Fibroblast of lung (primary cell): ENCODE measurements at regions not wholly inside any gene's neighbourhood (a gene's known extent, or its start where the extent isn't known, plus 50 kb on each side); places are given as distances from the start of the nearest gene placed in this dataset.

Experiments
- DNase-seq, 2 donors: peaks; one replicate each; pipeline versions ENCODE4 v3.0.0 to v3.0.0-alpha.2; 2010; ENCODE audit warnings: low read depth in 2 of 2
- H2AFZ ChIP-seq: 2 replicates; pipeline ENCODE4 v1.5.1; 2012; ENCODE audit warnings: low read length, control low read depth, inconsistent platforms
- H3K27ac ChIP-seq: 2 replicates; pipeline ENCODE4 v1.5.1; 2011; ENCODE audit warnings: low read length, control low read depth; ENCODE audit not compliant: insufficient read depth
- H3K27me3 ChIP-seq: 2 replicates; pipeline ENCODE4 v1.5.1; 2011; ENCODE audit warnings: mild to moderate bottlenecking, low read length; ENCODE audit not compliant: control insufficient read depth, insufficient read depth
- H3K36me3 ChIP-seq: 2 replicates; pipeline ENCODE4 v1.5.1; 2011; ENCODE audit warnings: low read length; ENCODE audit not compliant: control insufficient read depth, insufficient read depth
- H3K4me1 ChIP-seq: 2 replicates; pipeline ENCODE4 v1.5.1; 2011; ENCODE audit warnings: low read length; ENCODE audit not compliant: control insufficient read depth, insufficient read depth; ENCODE audit errors: extremely low read depth
- H3K4me2 ChIP-seq: 2 replicates; pipeline ENCODE4 v1.5.1; 2011; ENCODE audit warnings: low read length, control low read depth; ENCODE audit not compliant: insufficient read depth; ENCODE audit errors: extremely low read depth
- H3K4me3 ChIP-seq, 4 experiments: fragments of 200-600 bp in 1 of 4; sonication (generic) in 1 of 4; replicated peaks in 1 of 4; 2 replicates each; pipeline ENCODE4 v1.5.1; 2011 to 2016; ENCODE audit warnings: low read length in 4 of 4, low read depth in 3 of 4, mild to moderate bottlenecking in 3 of 4, control low read depth in 2 of 4, inconsistent platforms in 1 of 4, mixed read lengths in 1 of 4; ENCODE audit not compliant: insufficient read depth in 1 of 4; ENCODE audit errors: control extremely low read depth in 1 of 4
- H3K79me2 ChIP-seq: 2 replicates; pipeline ENCODE4 v1.5.1; 2012; ENCODE audit warnings: mild to moderate bottlenecking, low read length, inconsistent platforms; ENCODE audit not compliant: control insufficient read depth, insufficient read depth
- H3K9ac ChIP-seq: 2 replicates; pipeline ENCODE4 v1.5.1; 2011; ENCODE audit warnings: mild to moderate bottlenecking, low read length, control low read depth; ENCODE audit not compliant: insufficient read depth
- H3K9me3 ChIP-seq: 2 replicates; pipeline ENCODE4 v1.5.1; 2012; ENCODE audit warnings: low read depth, low read length; ENCODE audit not compliant: control insufficient read depth, insufficient read depth
- H4K20me1 ChIP-seq: 2 replicates; pipeline ENCODE4 v1.5.1; 2011; ENCODE audit warnings: low read length; ENCODE audit not compliant: control insufficient read depth, insufficient read depth; ENCODE audit errors: extremely low read depth
- CTCF ChIP-seq, 2 donors: IDR thresholded peaks in 1 of 2; conservative IDR thresholded peaks in 1 of 2; 1 replicate in 1 of 2; 2 replicates in 1 of 2; pipeline ENCODE4 v1.5.1; 2011 to 2012; ENCODE audit warnings: low read length in 2 of 2, control low read depth in 1 of 2, inconsistent platforms in 1 of 2, low read depth in 1 of 2, mild to moderate bottlenecking in 1 of 2
- EZH2 ChIP-seq: IDR thresholded peaks from 2 replicates; pipeline ENCODE4 v1.5.1; 2012; ENCODE audit warnings: low read length, control low read depth, mild to moderate bottlenecking; ENCODE audit errors: missing control alignments

- no peak overlapping the region for H2AFZ ChIP-seq
- no peak overlapping the region for H3K4me2 ChIP-seq
- no peaks in the 10 kb centered on the region for H3K36me3 ChIP-seq
- peak in 1 of 2 donors; percentile 45 for DNase-seq
- H3K9me3 ChIP-seq = no peaks in the 10 kb centered on the region
- H3K27ac ChIP-seq = no peak overlapping the region
- no peaks in the 10 kb centered on the region for H3K79me2 ChIP-seq
- H3K4me3 ChIP-seq = no peak overlapping the region
- no peaks in the 10 kb centered on the region for H3K27me3 ChIP-seq
- H3K9ac ChIP-seq = no peak overlapping the region
- H4K20me1 ChIP-seq = no peaks in the 10 kb centered on the region
- TF ChIP-seq EZH2 (no peak), CTCF (conservative IDR thresholded peaks at IDR 0.05 in 1 of 2, IDR thresholded peaks at IDR 0.05 in 1 of 2; ENCODE audit: low read depth in 1 of 2, low read length in 2 of 2) (no peak)
- H3K4me1 ChIP-seq = no peaks in the 10 kb centered on the region
Observed at GRCh38 chr12:127774828-127775227, 492.1 kb upstream of the TMEM132C start.

DNA sequence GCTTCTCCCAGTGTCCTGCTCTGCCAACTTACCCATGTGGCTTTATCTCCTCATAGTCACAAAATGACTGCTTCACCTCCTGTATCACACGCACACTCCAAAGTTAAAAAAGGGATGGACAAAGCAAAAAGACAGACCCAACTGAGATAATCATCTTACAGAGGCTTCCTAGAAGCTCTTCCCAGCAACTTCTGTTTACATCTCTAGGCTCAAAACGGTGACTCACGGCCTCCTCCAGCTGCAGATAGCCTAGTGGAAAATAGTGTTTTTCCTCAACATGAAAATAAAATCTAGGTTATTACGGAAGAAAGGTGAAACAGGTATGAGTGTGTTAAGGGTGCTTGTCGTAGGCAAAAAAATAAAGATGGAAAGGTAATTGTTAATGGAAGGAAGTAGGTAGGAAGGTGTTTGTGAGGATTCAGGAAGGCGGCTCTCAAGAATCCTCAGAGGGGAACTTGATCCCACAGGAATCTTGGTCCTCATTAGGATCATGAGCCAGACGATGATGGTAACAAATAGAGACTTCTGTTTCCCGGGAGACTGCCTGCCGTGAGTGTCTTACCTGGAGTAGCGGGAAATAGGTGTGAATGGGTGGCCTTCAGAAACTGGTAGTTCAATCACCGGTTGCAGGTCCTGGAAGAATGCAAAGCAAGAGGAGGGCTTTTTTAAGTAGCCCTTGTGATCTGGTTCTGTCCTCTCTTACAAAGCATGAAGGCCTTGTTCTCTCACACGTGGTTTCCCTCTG lies 487.5 kb upstream of the TMEM132C start:
- no peak overlapping the region for H3K9ac ChIP-seq
- no peaks in the 10 kb centered on the region for H3K27me3 ChIP-seq
- H3K4me3 ChIP-seq = no peak overlapping the region
- H3K9me3 ChIP-seq = no peaks in the 10 kb centered on the region
- no peaks in the 10 kb centered on the region for H3K79me2 ChIP-seq
- no peaks in the 10 kb centered on the region for H3K36me3 ChIP-seq
- H2AFZ ChIP-seq = no peak overlapping the region
- H4K20me1 ChIP-seq = no peaks in the 10 kb centered on the region
- no peak overlapping the region for H3K27ac ChIP-seq
- no peak overlapping the region for H3K4me2 ChIP-seq
- DNase-seq = peak in 1 of 2 donors; percentile 28
- TF ChIP-seq EZH2 (no peak), CTCF (conservative IDR thresholded peaks at IDR 0.05 in 1 of 2, IDR thresholded peaks at IDR 0.05 in 1 of 2; ENCODE audit: low read depth in 1 of 2, low read length in 2 of 2) (no peak)
- no peaks in the 10 kb centered on the region for H3K4me1 ChIP-seq

DNA sequence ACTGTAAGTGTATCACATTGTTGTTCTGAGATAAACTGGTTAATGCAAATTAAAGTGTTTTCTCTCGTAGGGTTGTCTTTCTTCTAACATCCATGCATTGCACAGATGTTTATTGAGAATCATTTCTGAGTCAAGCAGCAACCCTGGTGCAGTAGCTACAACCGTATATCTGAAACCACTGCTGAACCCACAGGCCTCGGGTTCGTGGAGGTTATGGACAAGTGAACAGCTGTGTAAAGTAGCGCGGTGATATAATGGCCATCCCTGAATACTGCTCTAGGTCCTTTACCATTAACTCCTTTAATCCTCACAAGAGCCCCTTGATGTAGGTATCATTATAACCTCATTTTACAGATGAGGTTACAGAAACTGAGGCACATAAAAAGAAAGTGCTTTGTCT lies 486.1 kb upstream of the TMEM132C start:
- no peak overlapping the region for H3K4me3 ChIP-seq
- no peaks in the 10 kb centered on the region for H3K4me1 ChIP-seq
- no peak overlapping the region for H3K27ac ChIP-seq
- no peaks in the 10 kb centered on the region for H3K27me3 ChIP-seq
- no peaks in the 10 kb centered on the region for H3K9me3 ChIP-seq
- H3K9ac ChIP-seq = no peak overlapping the region
- no peaks in the 10 kb centered on the region for H3K36me3 ChIP-seq
- no peak overlapping the region for H2AFZ ChIP-seq
- H3K79me2 ChIP-seq = no peaks in the 10 kb centered on the region
- no peak for TF ChIP-seq CTCF (conservative IDR thresholded peaks at IDR 0.05 in 1 of 2, IDR thresholded peaks at IDR 0.05 in 1 of 2; ENCODE audit: low read depth in 1 of 2, low read length in 2 of 2)
- no peak for TF ChIP-seq EZH2
- H3K4me2 ChIP-seq = no peak overlapping the region
- DNase-seq = no peak
- no peaks in the 10 kb centered on the region for H4K20me1 ChIP-seq
